ACHN (cell line): ENCODE measurements at regions not wholly inside any gene's neighbourhood (a gene's known extent, or its start where the extent isn't known, plus 50 kb on each side); places are given as distances from the start of the nearest gene placed in this dataset.

Experiments
- DNase-seq: peaks from one replicate; pipeline ENCODE4 v3.0.0-alpha.2; 2015
- in situ Hi-C: cut with HindIII; loops from 2 replicates; pipeline ENCODE4 v1.10.0; 2017; ENCODE audit warnings: low sequenced_read_pairs, low pct_ligation_motif_present, low pct_unique_long_range_greater_than_20kb

GRCh38 chr9:108382310-108382709 is 473.5 kb downstream of the ACTL7B start:
- no peak for DNase-seq
- in situ Hi-C loops, result no loop called here

GRCh38 chr9:108377881-108378280 is 477.9 kb downstream of the ACTL7B start:
- in situ Hi-C loops, result no loop called here
- no peak for DNase-seq

GRCh38 chr9:108377382-108377781 is 478.4 kb downstream of the ACTL7B start:
- in situ Hi-C loops, result no loop called here
- DNase-seq, result no peak

GRCh38 chr9:108376140-108376539 is 479.6 kb downstream of the ACTL7B start:
- in situ Hi-C loops, result no loop called here
- no peak for DNase-seq

GRCh38 chr9:108374626-108375025 is 481.2 kb downstream of the ACTL7B start:
- no peak for DNase-seq
- in situ Hi-C loops, result no loop called here

GRCh38 chr9:108367188-108367587 is 488.6 kb downstream of the ACTL7B start:
- in situ Hi-C loops, result no loop called here
- no peak for DNase-seq

- in situ Hi-C loops, result no loop called here
- DNase-seq, result no peak
These were observed 492.5 kb downstream of the ACTL7B start for GRCh38 chr9:108363311-108363710.

- in situ Hi-C loops, result no loop called here
- DNase-seq, result no peak
These were observed 495.5 kb downstream of the ACTL7B start for GRCh38 chr9:108360304-108360703.

- in situ Hi-C loops, result no loop called here
- no peak for DNase-seq
These were observed 499.0 kb downstream of the ACTL7B start for GRCh38 chr9:108356806-108357205.

GRCh38 chr9:108351571-108351970 is 504.2 kb downstream of the ACTL7B start:
- in situ Hi-C loops, result no loop called here
- no peak for DNase-seq

- DNase-seq, result no peak
- in situ Hi-C loops, result no loop called here
These were observed 508.2 kb downstream of the ACTL7B start for GRCh38 chr9:108347463-108348188.

GRCh38 chr9:108345826-108346225 is 510.0 kb downstream of the ACTL7B start:
- in situ Hi-C loops, result no loop called here
- no peak for DNase-seq

- in situ Hi-C loops, result no loop called here
- DNase-seq, result no peak
These were observed 516.5 kb downstream of the ACTL7B start for GRCh38 chr9:108339251-108339650.

- no peak for DNase-seq
- in situ Hi-C loops, result no loop called here
These were observed 519.2 kb downstream of the ACTL7B start for GRCh38 chr9:108336575-108336974.

- in situ Hi-C loops, result no loop called here
- DNase-seq, result no peak
These were observed 522.2 kb downstream of the ACTL7B start for GRCh38 chr9:108333530-108333983.

- DNase-seq, result no peak
- in situ Hi-C loops, result no loop called here
These were observed 524.2 kb downstream of the ACTL7B start for GRCh38 chr9:108331596-108331995.

- no peak for DNase-seq
- in situ Hi-C loops, result no loop called here
These were observed 530.4 kb downstream of the ACTL7B start for GRCh38 chr9:108325406-108325805.

GRCh38 chr9:108323615-108324014 is 532.2 kb downstream of the ACTL7B start:
- in situ Hi-C loops, result no loop called here
- DNase-seq, result no peak

GRCh38 chr9:108322326-108323098 is 533.3 kb downstream of the ACTL7B start:
- in situ Hi-C loops, result no loop called here
- DNase-seq, result no peak

GRCh38 chr9:108316630-108317029 is 539.2 kb downstream of the ACTL7B start:
- no peak for DNase-seq
- in situ Hi-C loops, result no loop called here
